ENCODE measurements at regions not wholly inside any gene's neighbourhood (a gene's known extent, or its start where the extent isn't known, plus 50 kb on each side); places are given as distances from the start of the nearest gene placed in this dataset.

GRCh38 chr3:25151903-25152295, 276.2 kb upstream of the RARB start:
- Histone ChIP-seq H3K79me2 (ENCODE audit: low read length) (no peaks in the 10 kb centered on the region), H4K20me1 (ENCODE audit: insufficient read depth, low read length) (no peaks in the 10 kb centered on the region), H3K4me1 (ENCODE audit: low read length) (no peaks in the 10 kb centered on the region), H3K27ac (ENCODE audit: low read length) (no peak overlapping the region), H3K9me3 (replicated peaks; ENCODE audit: insufficient read depth, low read length) (no peaks in the 10 kb centered on the region), H3K36me3 (replicated peaks; ENCODE audit: insufficient read depth, low read length) (no peaks in the 10 kb centered on the region), H3K4me2 (ENCODE audit: low read depth, low read length) (no peak overlapping the region), H3K27me3 (replicated peaks; ENCODE audit: insufficient read depth, low read length) (no peaks in the 10 kb centered on the region), H3F3A (ENCODE audit: insufficient read depth, low read length) (no peaks in the 10 kb centered on the region), H3K4me3 (ENCODE audit: low read length) (no peak overlapping the region), H3K9me2 (replicated peaks; ENCODE audit: insufficient read depth, low read length) (no peaks in the 10 kb centered on the region), H2AFZ (ENCODE audit: low read length) (no peak overlapping the region), H3K9ac (ENCODE audit: low read length) (no peak overlapping the region)
- TF ChIP-seq CTCF (IDR thresholded peaks at IDR 0.05; ENCODE audit: low read length) (no peak), EZH2 (optimal IDR thresholded peaks at IDR 0.05; ENCODE audit: low read depth, low read length) (no peak), EZH2phosphoT487 (IDR thresholded peaks at IDR 0.05; ENCODE audit: low read length) (no peak)
- no peak for DNase-seq

GRCh38 chr3:25153136-25153535, 274.9 kb upstream of the RARB start:
- H4K20me1 ChIP-seq (ENCODE audit: insufficient read depth, low read length), result no peaks in the 10 kb centered on the region
- H3K27ac ChIP-seq (ENCODE audit: low read length), result no peak overlapping the region
- no peaks in the 10 kb centered on the region for H3K9me2 ChIP-seq (replicated peaks; ENCODE audit: insufficient read depth, low read length)
- no peaks in the 10 kb centered on the region for H3K79me2 ChIP-seq (ENCODE audit: low read length)
- H2AFZ ChIP-seq (ENCODE audit: low read length), result no peak overlapping the region
- no peaks in the 10 kb centered on the region for H3K36me3 ChIP-seq (replicated peaks; ENCODE audit: insufficient read depth, low read length)
- H3F3A ChIP-seq (ENCODE audit: insufficient read depth, low read length), result no peaks in the 10 kb centered on the region
- H3K9me3 ChIP-seq (replicated peaks; ENCODE audit: insufficient read depth, low read length), result no peaks in the 10 kb centered on the region
- no peak for DNase-seq
- no peaks in the 10 kb centered on the region for H3K4me1 ChIP-seq (ENCODE audit: low read length)
- no peak overlapping the region for H3K4me2 ChIP-seq (ENCODE audit: low read depth, low read length)
- no peak overlapping the region for H3K9ac ChIP-seq (ENCODE audit: low read length)
- no peak overlapping the region for H3K4me3 ChIP-seq (ENCODE audit: low read length)
- TF ChIP-seq EZH2 (optimal IDR thresholded peaks at IDR 0.05; ENCODE audit: low read depth, low read length), result no peak
- no peak for TF ChIP-seq CTCF (IDR thresholded peaks at IDR 0.05; ENCODE audit: low read length)
- TF ChIP-seq EZH2phosphoT487 (IDR thresholded peaks at IDR 0.05; ENCODE audit: low read length), result no peak
- H3K27me3 ChIP-seq (replicated peaks; ENCODE audit: insufficient read depth, low read length), result no peaks in the 10 kb centered on the region

GRCh38 chr3:25153561-25153960, 274.5 kb upstream of the RARB start:
- Histone ChIP-seq H3K4me1 (ENCODE audit: low read length) (no peaks in the 10 kb centered on the region), H3F3A (ENCODE audit: insufficient read depth, low read length) (no peaks in the 10 kb centered on the region), H3K4me3 (ENCODE audit: low read length) (no peak overlapping the region), H3K27me3 (replicated peaks; ENCODE audit: insufficient read depth, low read length) (no peaks in the 10 kb centered on the region), H3K9me3 (replicated peaks; ENCODE audit: insufficient read depth, low read length) (no peaks in the 10 kb centered on the region), H3K9me2 (replicated peaks; ENCODE audit: insufficient read depth, low read length) (no peaks in the 10 kb centered on the region), H3K79me2 (ENCODE audit: low read length) (no peaks in the 10 kb centered on the region), H2AFZ (ENCODE audit: low read length) (no peak overlapping the region), H3K36me3 (replicated peaks; ENCODE audit: insufficient read depth, low read length) (no peaks in the 10 kb centered on the region), H4K20me1 (ENCODE audit: insufficient read depth, low read length) (no peaks in the 10 kb centered on the region), H3K9ac (ENCODE audit: low read length) (no peak overlapping the region), H3K27ac (ENCODE audit: low read length) (no peak overlapping the region), H3K4me2 (ENCODE audit: low read depth, low read length) (no peak overlapping the region)
- DNase-seq, result no peak
- TF ChIP-seq EZH2phosphoT487 (IDR thresholded peaks at IDR 0.05; ENCODE audit: low read length) (no peak), CTCF (IDR thresholded peaks at IDR 0.05; ENCODE audit: low read length) (no peak), EZH2 (optimal IDR thresholded peaks at IDR 0.05; ENCODE audit: low read depth, low read length) (no peak)
